ENCODE measurements at regions not wholly inside any gene's neighbourhood (a gene's known extent, or its start where the extent isn't known, plus 50 kb on each side); places are given as distances from the start of the nearest gene placed in this dataset.

DNA sequence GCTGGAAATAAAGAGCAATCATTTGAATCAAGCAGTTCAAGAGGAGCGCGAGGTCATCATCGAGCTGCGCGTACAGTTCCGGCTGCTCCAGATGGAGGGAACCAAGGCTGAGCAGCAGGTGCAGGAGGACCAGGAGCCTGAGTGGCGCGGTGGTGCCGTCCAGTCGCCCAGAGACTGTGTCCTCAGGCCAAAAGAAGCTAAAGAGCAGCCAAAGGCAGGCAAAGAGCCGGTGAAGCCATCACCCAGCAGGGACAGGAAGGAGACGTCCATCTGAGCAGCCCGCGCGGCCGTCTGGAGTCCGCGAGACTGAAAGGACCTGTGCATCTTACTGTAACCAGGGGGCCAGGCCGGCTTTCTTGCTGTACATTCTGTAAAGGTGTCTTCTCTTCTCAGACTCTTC, 277.2 kb upstream of the TTC14 start:
- no peak overlapping the region for H3K27ac Mint-ChIP-seq
- 92% methylated on average over 19 of the region's 19 CpGs for WGBS (ENCODE audit: insufficient coverage)

DNA sequence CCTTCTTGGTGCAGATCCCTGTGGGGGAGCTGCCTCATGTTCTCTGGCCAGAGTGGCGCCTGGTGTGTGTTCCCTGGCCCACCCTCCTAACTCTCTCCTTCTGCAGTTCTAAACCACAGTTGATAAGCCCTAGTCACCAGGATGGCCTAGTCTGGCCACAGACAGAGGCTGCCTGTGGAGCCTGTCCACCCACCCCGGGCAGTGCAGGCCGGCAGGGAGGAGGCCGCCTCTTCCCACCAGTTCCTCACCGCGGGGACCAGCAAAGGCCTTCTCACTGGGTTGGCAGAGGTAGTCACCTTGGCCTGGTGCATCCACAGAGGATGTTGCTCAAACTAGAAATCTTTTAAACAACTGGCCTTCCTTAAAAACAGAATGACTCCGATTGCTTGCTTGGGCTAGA, 276.4 kb upstream of the TTC14 start:
- ATAC-seq (no peak), DNase-seq (no peak)
- no peak overlapping the region for H3K27ac ChIP-seq (ENCODE audit: low read length)
- no peaks in the 10 kb centered on the region for H3K4me1 Mint-ChIP-seq
- H3K4me3 ChIP-seq (ENCODE audit: low read length) = no peak overlapping the region
- no peak overlapping the region for H3K4me3 Mint-ChIP-seq
- TF ChIP-seq, protein P1, sequence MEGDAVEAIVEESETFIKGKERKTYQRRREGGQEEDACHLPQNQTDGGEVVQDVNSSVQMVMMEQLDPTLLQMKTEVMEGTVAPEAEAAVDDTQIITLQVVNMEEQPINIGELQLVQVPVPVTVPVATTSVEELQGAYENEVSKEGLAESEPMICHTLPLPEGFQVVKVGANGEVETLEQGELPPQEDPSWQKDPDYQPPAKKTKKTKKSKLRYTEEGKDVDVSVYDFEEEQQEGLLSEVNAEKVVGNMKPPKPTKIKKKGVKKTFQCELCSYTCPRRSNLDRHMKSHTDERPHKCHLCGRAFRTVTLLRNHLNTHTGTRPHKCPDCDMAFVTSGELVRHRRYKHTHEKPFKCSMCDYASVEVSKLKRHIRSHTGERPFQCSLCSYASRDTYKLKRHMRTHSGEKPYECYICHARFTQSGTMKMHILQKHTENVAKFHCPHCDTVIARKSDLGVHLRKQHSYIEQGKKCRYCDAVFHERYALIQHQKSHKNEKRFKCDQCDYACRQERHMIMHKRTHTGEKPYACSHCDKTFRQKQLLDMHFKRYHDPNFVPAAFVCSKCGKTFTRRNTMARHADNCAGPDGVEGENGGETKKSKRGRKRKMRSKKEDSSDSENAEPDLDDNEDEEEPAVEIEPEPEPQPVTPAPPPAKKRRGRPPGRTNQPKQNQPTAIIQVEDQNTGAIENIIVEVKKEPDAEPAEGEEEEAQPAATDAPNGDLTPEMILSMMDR (IDR thresholded peaks at IDR 0.05) = no peak
- H3K27me3 Mint-ChIP-seq (ENCODE audit: low read depth in 2 of 2) = no peaks in the 10 kb centered on the region
- H3K27ac Mint-ChIP-seq = no peak overlapping the region
- H3K36me3 Mint-ChIP-seq = peaks cover 17% of the 10 kb centered on the region
- 91% methylated on average over 7 of the region's 7 CpGs for WGBS (ENCODE audit: insufficient coverage)
- intact Hi-C loops (cut with micrococcal nuclease) = no loop called here
- H3K36me3 ChIP-seq (ENCODE audit: control insufficient read depth, insufficient read depth, low read length) = no peaks in the 10 kb centered on the region
- H3K9me3 ChIP-seq (ENCODE audit: control insufficient read depth, insufficient read depth, low read length) = no peaks in the 10 kb centered on the region
- no peaks in the 10 kb centered on the region for H3K4me1 ChIP-seq (ENCODE audit: control insufficient read depth, insufficient read depth, low read length)
- peaks cover 7 to 18% of the 10 kb centered on the region in 2 donors for H3K9me3 Mint-ChIP-seq
- H3K27me3 ChIP-seq (ENCODE audit: control insufficient read depth, insufficient read depth, low read length) = no peaks in the 10 kb centered on the region

More for the DNA sequence above, 277.2 kb upstream of the TTC14 start:
- intact Hi-C loops (cut with micrococcal nuclease) = no loop called here
- Histone ChIP-seq H3K4me3 (ENCODE audit: low read length) (no peak overlapping the region), H3K4me1 (ENCODE audit: control insufficient read depth, insufficient read depth, low read length) (no peaks in the 10 kb centered on the region), H3K9me3 (ENCODE audit: control insufficient read depth, insufficient read depth, low read length) (no peaks in the 10 kb centered on the region), H3K27ac (ENCODE audit: low read length) (no peak overlapping the region), H3K36me3 (ENCODE audit: control insufficient read depth, insufficient read depth, low read length) (no peaks in the 10 kb centered on the region), H3K27me3 (ENCODE audit: control insufficient read depth, insufficient read depth, low read length) (no peaks in the 10 kb centered on the region)
- DNase-seq (no peak), ATAC-seq (no peak)
- TF ChIP-seq, protein P1 (IDR thresholded peaks at IDR 0.05) = no peak
- Mint-ChIP-seq H3K9me3 (peaks cover 7 to 18% of the 10 kb centered on the region in 2 donors), H3K27me3 (ENCODE audit: low read depth in 2 of 2) (no peaks in the 10 kb centered on the region), H3K4me1 (no peaks in the 10 kb centered on the region), H3K36me3 (peaks cover 17% of the 10 kb centered on the region), H3K4me3 (no peak overlapping the region)

DNA sequence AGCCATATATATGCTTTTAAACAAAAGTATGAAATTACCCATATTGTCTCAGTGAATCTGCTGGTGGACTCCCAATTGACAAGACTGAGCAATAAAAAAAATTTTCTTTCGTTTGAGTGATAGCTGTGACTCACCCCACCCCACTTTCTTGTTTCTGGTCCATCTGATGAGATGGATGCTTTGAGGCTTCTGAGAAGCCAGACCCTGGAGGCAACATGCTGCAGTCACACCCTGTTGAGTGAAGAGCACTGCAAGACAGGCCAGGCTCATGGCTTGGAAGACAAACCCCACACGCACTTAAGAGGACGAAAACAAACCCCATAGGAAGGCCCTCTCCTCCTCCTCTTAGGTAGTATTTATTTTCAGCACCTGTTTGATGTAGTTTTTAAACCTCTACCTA, 276.0 kb upstream of the TTC14 start:
- no peak overlapping the region for H3K4me3 Mint-ChIP-seq
- intact Hi-C loops (cut with micrococcal nuclease) = no loop called here
- TF ChIP-seq, protein P1 (IDR thresholded peaks at IDR 0.05) = no peak
- H3K9me3 Mint-ChIP-seq = peaks cover 7 to 18% of the 10 kb centered on the region in 2 donors
- Histone ChIP-seq H3K36me3 (ENCODE audit: control insufficient read depth, insufficient read depth, low read length) (no peaks in the 10 kb centered on the region), H3K27me3 (ENCODE audit: control insufficient read depth, insufficient read depth, low read length) (no peaks in the 10 kb centered on the region), H3K9me3 (ENCODE audit: control insufficient read depth, insufficient read depth, low read length) (no peaks in the 10 kb centered on the region), H3K4me3 (ENCODE audit: low read length) (no peak overlapping the region), H3K27ac (ENCODE audit: low read length) (no peak overlapping the region), H3K4me1 (ENCODE audit: control insufficient read depth, insufficient read depth, low read length) (no peaks in the 10 kb centered on the region)
- 58% methylated on average over 1 of the region's 3 CpGs for WGBS (ENCODE audit: insufficient coverage)
- H3K27ac Mint-ChIP-seq = no peak overlapping the region
- ATAC-seq (no peak), DNase-seq (no peak)
- H3K36me3 Mint-ChIP-seq = peaks cover 17% of the 10 kb centered on the region
- no peaks in the 10 kb centered on the region for H3K27me3 Mint-ChIP-seq (ENCODE audit: low read depth in 2 of 2)
- H3K4me1 Mint-ChIP-seq = no peaks in the 10 kb centered on the region

DNA sequence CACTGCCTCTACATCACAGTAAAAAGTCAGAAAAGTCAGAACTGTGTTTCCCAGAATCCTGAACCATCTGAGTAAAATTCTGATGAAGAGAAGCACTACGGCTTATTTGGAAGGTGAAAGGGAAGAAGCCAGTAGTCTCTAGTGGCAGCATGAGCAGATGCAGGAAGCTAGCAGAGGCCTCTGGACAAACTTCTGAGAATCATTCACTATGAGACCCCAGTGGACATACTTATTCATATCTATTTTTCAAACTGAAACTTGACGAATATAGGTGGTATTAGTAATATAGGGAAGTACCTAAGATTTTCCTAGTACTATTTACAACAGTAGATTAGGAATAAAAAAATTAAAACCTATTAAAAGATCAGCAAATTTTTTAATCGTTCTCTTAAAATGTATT, 272.8 kb upstream of the TTC14 start:
- no peaks in the 10 kb centered on the region for H3K27me3 Mint-ChIP-seq (ENCODE audit: low read depth in 2 of 2)
- no peak overlapping the region for H3K4me3 ChIP-seq (ENCODE audit: low read length)
- H3K9me3 Mint-ChIP-seq = peaks cover 8 to 13% of the 10 kb centered on the region in 2 donors
- H3K9me3 ChIP-seq (ENCODE audit: control insufficient read depth, insufficient read depth, low read length) = no peaks in the 10 kb centered on the region
- no peaks in the 10 kb centered on the region for H3K4me1 Mint-ChIP-seq
- H3K36me3 ChIP-seq (ENCODE audit: control insufficient read depth, insufficient read depth, low read length) = no peaks in the 10 kb centered on the region
- H3K27me3 ChIP-seq (ENCODE audit: control insufficient read depth, insufficient read depth, low read length) = no peaks in the 10 kb centered on the region
- 60% methylated on average over 1 of the region's 3 CpGs for WGBS (ENCODE audit: insufficient coverage)
- no peaks in the 10 kb centered on the region for H3K4me1 ChIP-seq (ENCODE audit: control insufficient read depth, insufficient read depth, low read length)
- intact Hi-C loops (cut with micrococcal nuclease) = no loop called here
- H3K27ac Mint-ChIP-seq = no peak overlapping the region
- ATAC-seq (no peak), DNase-seq (no peak)
- no peak overlapping the region for H3K4me3 Mint-ChIP-seq
- peaks cover 5% of the 10 kb centered on the region for H3K36me3 Mint-ChIP-seq
- no peak overlapping the region for H3K27ac ChIP-seq (ENCODE audit: low read length)
- TF ChIP-seq, protein P1 (IDR thresholded peaks at IDR 0.05) = no peak
